Globus pallidus (tissue), 1 donor: ENCODE measurements at regions not wholly inside any gene's neighbourhood (a gene's known extent, or its start where the extent isn't known, plus 50 kb on each side); places are given as distances from the start of the nearest gene placed in this dataset.
"Not testable (repeated sequence)": the region's sequence is repeated elsewhere in the genome, so short reads cannot be mapped to it uniquely, and the experiment has no call there.

Source experiments
- DNase-seq: peaks from one replicate; pipeline ENCODE4 v3.0.0-alpha.2; 2015; ENCODE audit warnings: low spot score

DNA sequence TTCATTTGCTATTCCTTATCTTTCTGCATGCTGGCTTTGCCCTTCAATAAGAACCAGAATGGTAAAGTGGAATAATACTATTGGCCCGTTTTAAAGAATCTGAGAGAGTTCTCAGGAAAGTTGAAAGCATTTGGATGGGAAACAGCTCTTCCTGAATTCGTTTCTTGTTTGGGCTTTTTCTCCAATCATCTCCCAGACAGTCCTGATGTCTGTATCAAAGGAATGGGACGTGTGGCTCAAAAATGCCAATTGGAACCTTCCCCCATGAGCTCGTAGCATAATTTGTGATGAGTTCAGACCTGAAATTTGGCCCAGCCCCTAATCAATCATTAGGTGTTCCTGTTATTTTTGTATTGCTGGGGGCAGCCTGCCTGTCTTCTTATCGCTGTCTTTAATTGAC is 75.8 kb upstream of the BACH2 start:
- DNase-seq: no peak

DNA sequence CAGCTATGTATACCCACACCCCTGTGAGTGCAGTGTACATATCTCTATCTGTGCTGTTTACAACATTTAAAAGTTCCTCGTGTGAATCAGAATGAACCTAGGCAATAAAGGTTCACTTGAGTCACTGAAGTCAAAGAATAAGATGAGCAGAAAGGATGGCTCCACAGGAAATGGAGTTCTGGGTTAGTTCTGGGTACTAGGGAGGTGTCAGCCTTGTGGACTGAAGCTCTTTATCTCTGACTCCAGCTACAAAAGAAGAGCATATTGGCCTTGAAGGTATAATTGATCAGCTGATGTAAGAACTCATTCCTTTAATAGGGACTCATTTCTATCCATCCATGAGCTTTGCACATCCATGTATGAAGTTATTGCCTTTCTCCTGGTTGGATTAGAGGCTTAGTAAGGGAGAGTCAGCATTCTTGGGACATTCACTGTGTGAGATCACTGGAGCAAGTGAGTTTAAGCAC is 73.9 kb upstream of the BACH2 start:
- no peak for DNase-seq

GRCh38 chr6:90369651-90370050 is 73.0 kb upstream of the BACH2 start:
- DNase-seq: no peak

DNA sequence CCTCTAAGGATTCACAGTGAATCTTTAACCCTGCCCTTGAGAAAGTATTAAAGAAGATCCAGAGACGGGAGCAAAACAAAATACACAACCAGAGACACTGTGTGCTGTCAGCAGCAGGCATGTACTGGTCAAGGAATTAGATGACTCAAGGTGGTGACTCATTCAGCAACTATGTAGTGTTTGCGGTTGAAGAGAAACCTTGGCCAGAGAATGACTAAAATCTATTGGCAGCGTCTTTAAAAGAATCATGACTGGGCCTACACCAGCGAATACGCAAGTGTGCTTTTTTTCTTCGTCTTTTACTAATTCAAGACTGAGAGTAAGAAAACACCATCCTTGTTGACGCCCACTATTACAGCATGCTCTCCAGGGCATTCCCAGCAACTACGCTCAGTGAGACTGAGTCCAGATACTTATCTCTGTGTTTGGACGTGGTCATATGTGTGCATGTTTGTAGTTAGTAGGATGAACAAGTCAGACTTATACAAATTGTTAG is 72.4 kb upstream of the BACH2 start:
- DNase-seq: no peak

DNA sequence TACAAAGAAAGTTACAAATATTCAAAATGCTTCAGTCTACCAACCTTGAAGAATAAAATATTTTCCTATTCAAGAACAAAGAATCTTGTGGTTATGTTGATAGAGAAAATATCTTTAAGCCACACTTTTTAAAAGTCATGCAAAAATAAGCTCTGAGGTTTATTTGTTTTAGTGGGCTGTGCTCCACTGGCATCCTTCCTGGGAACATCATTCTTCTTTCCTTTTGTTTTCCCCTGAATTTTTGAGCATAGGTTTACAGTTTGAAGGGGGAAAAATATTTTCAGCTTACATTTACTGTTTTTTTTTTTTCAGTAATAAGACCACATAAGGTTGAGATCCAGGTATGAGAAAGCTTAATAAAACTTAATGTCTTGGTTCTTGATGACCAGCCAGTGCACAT is 72.0 kb upstream of the BACH2 start:
- no peak for DNase-seq

DNA sequence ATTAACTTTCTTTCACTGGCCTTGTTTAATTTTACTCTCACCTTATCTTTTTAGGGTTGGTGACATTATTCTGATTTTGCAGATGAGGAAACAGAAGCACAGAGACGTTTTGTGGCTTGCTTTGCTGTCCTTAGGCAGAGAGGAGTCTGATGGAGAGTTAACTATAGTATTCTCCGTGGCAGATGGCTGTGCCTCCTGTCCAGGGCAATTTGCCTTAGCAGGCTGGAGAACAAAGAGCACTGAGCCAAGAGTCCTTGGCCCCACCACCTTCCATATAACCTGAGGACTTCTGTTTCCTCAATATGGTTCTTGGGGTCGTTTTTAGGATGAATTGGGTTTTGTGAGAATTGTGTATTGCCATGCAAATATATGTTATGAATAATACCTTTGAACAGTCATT is 71.4 kb upstream of the BACH2 start:
- no peak for DNase-seq

DNA sequence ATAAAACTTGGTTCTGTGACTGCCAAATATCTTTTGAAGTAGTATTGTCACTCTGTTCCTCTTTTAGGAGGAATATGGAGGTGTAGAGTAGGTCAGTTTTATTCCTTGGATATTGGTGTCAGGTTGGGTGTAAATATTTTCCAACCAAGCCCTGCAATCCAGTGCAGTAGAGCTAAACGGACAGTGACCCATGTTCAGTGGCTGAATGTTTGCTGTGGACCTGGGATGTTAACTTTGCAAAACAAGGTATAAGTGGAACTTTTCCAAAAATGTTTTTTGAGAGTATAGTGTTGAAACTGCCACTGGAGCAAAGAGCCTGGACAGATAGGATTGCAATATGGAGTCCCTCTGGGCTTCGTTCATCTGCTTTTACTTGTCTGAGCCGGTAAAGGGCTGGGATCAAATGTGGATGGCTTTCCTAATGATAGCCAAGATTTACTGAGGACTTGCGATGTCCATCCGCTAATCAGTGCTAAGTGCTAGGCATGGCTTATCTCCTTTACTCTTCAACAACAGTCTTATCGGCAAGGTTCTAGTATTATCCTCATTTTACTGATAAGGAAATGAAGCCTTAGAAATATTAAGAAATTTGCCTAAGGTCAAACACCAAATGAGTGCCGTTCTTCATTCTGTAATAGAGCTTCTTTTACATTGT is 69.0 kb upstream of the BACH2 start:
- DNase-seq: no peak

DNA sequence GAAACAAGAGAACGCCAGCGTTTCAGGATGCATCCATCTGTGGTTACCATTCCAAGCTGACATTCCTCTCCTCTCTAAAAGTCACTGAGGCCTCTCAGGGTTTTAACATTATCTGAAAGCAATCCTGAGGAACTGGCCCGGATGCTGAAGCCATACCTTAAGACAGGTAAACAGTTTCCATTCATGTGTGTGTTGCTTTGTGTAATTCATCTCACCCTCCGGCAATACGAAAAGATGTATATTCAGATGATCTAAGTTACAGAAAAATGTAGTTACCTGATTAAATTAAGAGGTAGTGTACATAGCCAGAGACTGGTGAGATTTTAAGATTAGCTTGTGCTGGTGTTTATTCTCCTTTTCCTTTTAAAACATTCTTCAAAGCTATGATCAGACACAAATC is 68.4 kb upstream of the BACH2 start:
- DNase-seq: no peak

GRCh38 chr6:90364286-90364685 is 67.6 kb upstream of the BACH2 start:
- no peak for DNase-seq

DNA sequence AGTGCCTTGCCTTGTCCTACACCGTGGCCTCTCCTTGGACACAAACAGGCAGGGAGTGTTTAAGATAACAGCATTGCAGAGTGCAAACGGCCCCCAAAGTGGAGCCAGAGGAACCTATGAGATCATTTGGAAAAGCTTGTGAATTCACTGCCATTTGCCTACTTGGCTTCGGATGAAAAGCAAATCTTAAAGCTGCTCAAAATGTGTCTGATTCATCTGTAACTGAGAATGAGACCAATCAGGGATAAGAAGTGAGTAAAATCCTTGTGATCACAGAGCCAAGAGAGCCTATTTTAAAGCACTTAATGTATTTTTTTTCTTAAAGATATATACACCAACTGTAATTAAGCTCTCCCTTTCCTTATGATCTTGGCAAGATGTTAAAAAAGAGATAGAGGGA is 65.7 kb upstream of the BACH2 start:
- no peak for DNase-seq

DNA sequence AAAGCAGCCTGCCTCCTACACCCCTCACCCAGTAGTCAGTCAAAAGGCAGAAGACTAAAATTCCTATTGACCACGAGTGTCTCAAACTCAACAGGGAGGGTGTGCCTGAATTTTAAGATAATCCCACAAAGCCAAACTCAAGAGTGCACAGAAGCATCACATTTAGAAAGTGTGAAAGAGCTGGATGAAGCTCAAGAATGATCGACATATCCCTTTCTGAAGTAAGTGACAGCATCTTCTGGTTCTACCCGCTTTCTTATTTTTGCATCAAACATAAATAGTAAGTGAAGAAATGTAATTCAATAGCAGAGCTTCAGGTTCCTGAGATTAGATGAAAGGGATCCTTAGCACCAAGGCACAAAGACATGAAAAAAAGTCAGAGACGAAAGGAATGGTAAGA is 64.5 kb upstream of the BACH2 start:
- DNase-seq: no peak

DNA sequence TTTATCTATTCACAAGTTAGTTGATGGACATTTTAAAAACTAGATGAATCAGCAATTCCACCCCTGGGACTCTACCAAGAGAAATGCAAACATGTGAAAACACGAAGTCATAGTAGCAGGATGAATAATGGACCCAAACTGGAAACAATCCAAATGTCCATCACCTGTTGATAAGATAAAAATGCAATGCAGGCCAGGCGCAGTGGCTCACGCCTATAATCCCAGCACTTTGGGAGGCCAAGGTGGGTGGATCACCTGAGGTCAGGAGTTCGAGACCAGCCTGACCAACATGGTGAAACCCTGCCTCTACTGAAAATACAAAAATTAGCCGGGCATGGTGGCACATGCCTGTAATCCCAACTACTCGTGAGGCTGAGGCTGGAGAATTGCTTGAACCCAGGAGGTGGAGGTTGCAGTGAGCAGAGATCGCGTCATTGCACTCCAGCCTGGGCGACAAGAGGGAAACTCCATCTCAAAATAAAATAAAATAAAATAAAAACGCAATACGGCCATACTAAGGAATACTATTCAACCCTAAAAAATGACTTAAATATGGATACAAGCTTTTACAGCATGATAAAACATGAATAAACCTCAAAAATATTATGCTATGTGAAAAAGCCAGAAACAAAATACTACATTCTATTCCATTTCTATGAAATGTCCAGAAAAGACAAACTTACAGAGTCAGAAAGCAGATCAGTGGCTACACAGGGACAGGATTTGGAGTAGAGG is 61.6 kb upstream of the BACH2 start:
- DNase-seq: not testable (repeated sequence)

DNA sequence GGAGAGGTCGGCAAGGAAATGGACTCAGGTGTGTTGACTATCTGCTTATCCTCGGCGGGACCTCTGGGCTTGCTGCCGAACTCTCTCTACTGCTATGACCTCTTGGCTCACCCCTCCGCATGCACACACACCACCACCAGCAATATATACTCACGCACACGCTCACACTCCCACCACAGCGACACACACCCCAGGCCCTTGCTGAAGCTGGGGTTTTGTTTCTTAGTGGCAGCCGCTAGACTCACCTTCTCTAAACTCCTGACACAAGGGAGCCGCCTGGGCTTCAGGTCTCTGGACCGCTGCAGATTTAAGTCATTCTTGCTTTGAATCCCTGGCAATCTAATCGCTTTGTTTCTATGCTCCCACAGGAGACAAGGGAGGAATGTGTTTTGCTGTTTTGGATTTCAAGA is 59.4 kb upstream of the BACH2 start:
- no peak for DNase-seq

GRCh38 chr6:90354961-90355360 is 58.3 kb upstream of the BACH2 start:
- no peak for DNase-seq

DNA sequence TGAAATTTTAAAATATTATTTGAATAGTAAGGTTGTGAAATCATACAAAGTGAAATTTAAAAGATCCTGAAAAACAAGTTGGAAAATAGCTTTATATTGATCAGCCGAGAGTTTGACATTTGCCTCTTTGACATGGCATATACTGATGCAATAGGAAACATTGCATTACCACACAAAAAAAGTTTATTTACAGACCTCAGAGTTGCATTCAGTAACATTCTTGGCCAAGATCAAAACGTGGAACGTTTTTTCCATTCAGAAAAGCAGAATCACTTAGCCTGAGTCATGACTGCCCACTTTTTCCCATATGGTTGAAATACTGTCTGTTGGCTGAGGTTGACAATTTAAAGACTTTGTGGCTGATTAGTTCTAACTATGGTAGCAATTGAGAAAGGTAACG is 55.1 kb upstream of the BACH2 start:
- DNase-seq: no peak

GRCh38 chr6:90350689-90351554 is 54.3 kb upstream of the BACH2 start:
- no peak for DNase-seq

GRCh38 chr6:90347411-90347851 is 50.8 kb upstream of the BACH2 start:
- no peak for DNase-seq

- no peak for DNase-seq
Observed at GRCh38 chr6:90346729-90347128, 50.1 kb upstream of the BACH2 start.
